B cell (primary cell): ENCODE measurements at regions not wholly inside any gene's neighbourhood (a gene's known extent, or its start where the extent isn't known, plus 50 kb on each side); places are given as distances from the start of the nearest gene placed in this dataset.

Experiments used
- ATAC-seq: fragments of 200-7000 bp; cut with Tn5 transposase; one replicate; pipeline ENCODE4 v1.10.0; 2021; ENCODE audit warnings: low read depth, mild to moderate bottlenecking, moderate number of reproducible peaks, moderate library complexity
- CTCF ChIA-PET: fragments of 350-600 bp; sonication (Branson Sonifier 250); formaldehyde crosslinking; loops from one replicate; lab custom pipeline; 2021; ENCODE audit warnings: antibody characterized with exemption, inconsistent platforms; lab: Charles Lee
- POLR2A ChIA-PET: fragments of 350-600 bp; sonication (Branson Sonifier 250); formaldehyde crosslinking; loops from one replicate; lab custom pipeline; 2021; ENCODE audit warnings: antibody characterized with exemption; lab: Charles Lee
- DNase-seq: peaks from one replicate; pipeline ENCODE4 v3.0.0; 2013
- H2AFZ ChIP-seq: 2 replicates; pipeline ENCODE4 v1.6.1; 2012; ENCODE audit warnings: mild to moderate bottlenecking, low read depth, low read length; ENCODE audit not compliant: insufficient read depth, poor library complexity, severe bottlenecking
- H3K27ac ChIP-seq, 2 donors: 1 replicate in 1 of 2; 2 replicates in 1 of 2; pipeline ENCODE4 v1.5.1; 2012 to 2013; ENCODE audit warnings: low read length in 2 of 2, mild to moderate bottlenecking in 2 of 2, moderate library complexity in 1 of 2
- H3K27me3 ChIP-seq, 4 experiments: fragments of 200-600 bp in 1 of 4; sonication (generic) in 1 of 4; replicated peaks in 1 of 4; 1 replicate in 2 of 4; 2 replicates in 2 of 4; pipeline versions ENCODE4 v1.6.1 to v1.7.0; 2013 to 2016; ENCODE audit warnings: low read length in 3 of 4, mild to moderate bottlenecking in 2 of 4, mixed read lengths in 1 of 4, moderate library complexity in 1 of 4; ENCODE audit not compliant: insufficient read depth in 4 of 4, control insufficient read depth in 3 of 4; ENCODE audit errors: control extremely low read depth in 1 of 4
- H3K36me3 ChIP-seq, 2 experiments: replicated peaks in 1 of 2; 1 replicate in 1 of 2; 2 replicates in 1 of 2; pipeline versions ENCODE4 v1.6.1 to v1.7.1; 2013; ENCODE audit warnings: low read length in 1 of 2; ENCODE audit not compliant: insufficient read depth in 2 of 2, control insufficient read depth in 1 of 2; ENCODE audit errors: control extremely low read depth in 1 of 2, extremely low read depth in 1 of 2
- H3K4me1 ChIP-seq, 2 donors: fragments of 200-600 bp in 1 of 2; sonication (generic) in 1 of 2; 1 replicate in 1 of 2; 2 replicates in 1 of 2; pipeline versions ENCODE4 v1.5.1 to v1.6.1; 2013 to 2017; ENCODE audit warnings: low read length in 2 of 2; ENCODE audit not compliant: control insufficient read depth in 2 of 2, insufficient read depth in 2 of 2
- H3K4me2 ChIP-seq: replicated peaks from 2 replicates; pipeline ENCODE3; 2012; ENCODE audit warnings: mild to moderate bottlenecking, low read depth, low read length; ENCODE audit not compliant: poor library complexity, severe bottlenecking
- H3K4me3 ChIP-seq, 5 experiments: fragments of 200-600 bp in 1 of 5; sonication (generic) in 1 of 5; 1 replicate in 3 of 5; 2 replicates in 2 of 5; pipeline versions ENCODE4 v1.5.1 to v1.7.0; 2011 to 2016; ENCODE audit warnings: low read length in 4 of 5, mild to moderate bottlenecking in 4 of 5, low read depth in 2 of 5, control low read depth in 1 of 5, moderate library complexity in 1 of 5; ENCODE audit not compliant: insufficient read depth in 1 of 5; ENCODE audit errors: control extremely low read depth in 1 of 5, extremely low read depth in 1 of 5
- H3K79me2 ChIP-seq: fragments of 200-600 bp; sonication (generic); one replicate; pipeline ENCODE4 v1.6.0; 2016; ENCODE audit warnings: low read length; ENCODE audit not compliant: control insufficient read depth, insufficient read depth
- H3K9ac ChIP-seq: fragments of 200-600 bp; sonication (generic); 2 replicates; pipeline ENCODE4 v1.6.1; 2017; ENCODE audit warnings: mild to moderate bottlenecking, low read length, moderate library complexity
- H3K9me3 ChIP-seq, 3 donors: one replicate each; pipeline versions ENCODE4 v1.6.1 to v1.7.1; 2013; ENCODE audit warnings: low read length in 2 of 3; ENCODE audit not compliant: control insufficient read depth in 2 of 3, insufficient read depth in 1 of 3; ENCODE audit errors: control extremely low read depth in 1 of 3
- H4K20me1 ChIP-seq: 2 replicates; pipeline ENCODE4 v1.6.0; 2012; ENCODE audit warnings: mild to moderate bottlenecking, low read length; ENCODE audit not compliant: insufficient read depth, control insufficient read depth, poor library complexity, severe bottlenecking
- H3K27ac Mint-ChIP-seq: one replicate; pipeline ENCODE4 v1.8.0; 2021; ENCODE audit warnings: mixed read lengths
- H3K27me3 Mint-ChIP-seq: one replicate; pipeline ENCODE4 v1.8.0; 2021; ENCODE audit warnings: mixed read lengths
- H3K4me1 Mint-ChIP-seq: one replicate; pipeline ENCODE4 v1.8.0; 2021; ENCODE audit warnings: mixed read lengths
- H3K4me3 Mint-ChIP-seq: one replicate; pipeline ENCODE4 v1.8.0; 2021; ENCODE audit warnings: mixed read lengths
- H3K9me3 Mint-ChIP-seq: one replicate; pipeline ENCODE4 v1.8.0; 2022; ENCODE audit warnings: mixed read lengths; ENCODE audit not compliant: insufficient read depth
- CTCF ChIP-seq: fragments of 200-600 bp; IDR thresholded peaks from one replicate; pipeline ENCODE4 v1.8.0; 2022; ENCODE audit warnings: antibody characterized with exemption, mild to moderate bottlenecking
- EZH2 ChIP-seq: IDR thresholded peaks from 2 replicates; pipeline ENCODE4 v1.6.1; 2012; ENCODE audit warnings: borderline replicate concordance, low read depth, mild to moderate bottlenecking, moderate library complexity, low read length; ENCODE audit not compliant: insufficient read depth, poor library complexity, severe bottlenecking
- WGBS: methylation state at CpG from one replicate; pipeline ENCODE4 v1.1.5; 2013; ENCODE audit warnings: missing lambda C conversion rate; ENCODE audit not compliant: insufficient coverage; 5-methylcytosine and 5-hydroxymethylcytosine counted together
- intact Hi-C: fragments of 100-400 bp; cut with micrococcal nuclease; formaldehyde crosslinking; loops from one replicate; pipeline ENCODE4 v1.10.0; 2022

GRCh38 chr9:87008667-87009066 lies 61.4 kb upstream of the GAS1 start:
- CTCF ChIA-PET: no interaction called here

GRCh38 chr9:87010626-87011025 lies 63.3 kb upstream of the GAS1 start:
- Histone ChIP-seq H4K20me1 (no peaks in the 10 kb centered on the region), H3K79me2 (no peaks in the 10 kb centered on the region), H3K36me3 (no peaks in the 10 kb centered on the region), H3K27ac (no peak overlapping the region), H3K4me3 (no peak overlapping the region), H3K9me3 (peaks cover 0 to 8% (median 0%) of the 10 kb centered on the region in 3 donors), H3K4me2 (no peak overlapping the region), H3K4me1 (no peaks in the 10 kb centered on the region), H3K9ac (no peak overlapping the region), H3K27me3 (no peaks in the 10 kb centered on the region), H2AFZ (no peak overlapping the region)
- H3K27ac Mint-ChIP-seq: no peak overlapping the region
- POLR2A ChIA-PET: no interaction called here
- ATAC-seq (no peak), DNase-seq (no peak)
- TF ChIP-seq CTCF (no peak), EZH2 (no peak)
- H3K9me3 Mint-ChIP-seq: no peaks in the 10 kb centered on the region
- 67% methylated on average over 1 of the region's 3 CpGs for WGBS
- no peaks in the 10 kb centered on the region for H3K4me1 Mint-ChIP-seq
- intact Hi-C loops: no loop called here
- peaks cover 7% of the 10 kb centered on the region for H3K27me3 Mint-ChIP-seq
- H3K4me3 Mint-ChIP-seq: no peak overlapping the region
- CTCF ChIA-PET: no interaction called here

More at GRCh38 chr9:87008667-87009066, 61.4 kb upstream of the GAS1 start:
- peaks cover 0 to 8% (median 0%) of the 10 kb centered on the region in 3 donors for H3K9me3 ChIP-seq
- intact Hi-C loops: no loop called here
- TF ChIP-seq EZH2: no peak
- no peak for TF ChIP-seq CTCF
- no peaks in the 10 kb centered on the region for H3K79me2 ChIP-seq
- no peak overlapping the region for H3K9ac ChIP-seq
- H3K4me3 ChIP-seq: no peak overlapping the region
- Mint-ChIP-seq H3K27me3 (peaks cover 7% of the 10 kb centered on the region), H3K9me3 (no peaks in the 10 kb centered on the region), H3K4me1 (no peaks in the 10 kb centered on the region), H3K27ac (no peak overlapping the region), H3K4me3 (no peak overlapping the region)
- DNase-seq: no peak
- no peak overlapping the region for H2AFZ ChIP-seq
- no peaks in the 10 kb centered on the region for H3K4me1 ChIP-seq
- H4K20me1 ChIP-seq: no peaks in the 10 kb centered on the region
- H3K27ac ChIP-seq: no peak overlapping the region
- POLR2A ChIA-PET: no interaction called here
- 100% methylated on average over 3 of the region's 4 CpGs for WGBS
- no peak overlapping the region for H3K4me2 ChIP-seq
- no peaks in the 10 kb centered on the region for H3K36me3 ChIP-seq
- H3K27me3 ChIP-seq: no peaks in the 10 kb centered on the region
- no peak for ATAC-seq
